PC-9 (cell line): ENCODE measurements at regions not wholly inside any gene's neighbourhood (a gene's known extent, or its start where the extent isn't known, plus 50 kb on each side); places are given as distances from the start of the nearest gene placed in this dataset.

Source experiments
- CTCF ChIP-seq: fragments of 200-600 bp; sonication (generic); conservative IDR thresholded peaks from 2 replicates; pipeline ENCODE4 v1.6.1; 2017; ENCODE audit warnings: mixed run types, antibody characterized with exemption, mild to moderate bottlenecking, moderate library complexity
- EZH2 ChIP-seq: fragments of 200-600 bp; sonication (generic); IDR thresholded peaks from 2 replicates; pipeline ENCODE4 v1.8.0; 2017; ENCODE audit warnings: antibody characterized with exemption, low read depth

GRCh38 chr20:5470943-5471342 lies 139.9 kb downstream of the GPCPD1 start:
- TF ChIP-seq EZH2 (no peak), CTCF (no peak)
